ENCODE measurements at regions not wholly inside any gene's neighbourhood (a gene's known extent, or its start where the extent isn't known, plus 50 kb on each side); places are given as distances from the start of the nearest gene placed in this dataset.
A peak's percentile ranks its signal among the peaks of the same experiment; 100 is the strongest.

DNA sequence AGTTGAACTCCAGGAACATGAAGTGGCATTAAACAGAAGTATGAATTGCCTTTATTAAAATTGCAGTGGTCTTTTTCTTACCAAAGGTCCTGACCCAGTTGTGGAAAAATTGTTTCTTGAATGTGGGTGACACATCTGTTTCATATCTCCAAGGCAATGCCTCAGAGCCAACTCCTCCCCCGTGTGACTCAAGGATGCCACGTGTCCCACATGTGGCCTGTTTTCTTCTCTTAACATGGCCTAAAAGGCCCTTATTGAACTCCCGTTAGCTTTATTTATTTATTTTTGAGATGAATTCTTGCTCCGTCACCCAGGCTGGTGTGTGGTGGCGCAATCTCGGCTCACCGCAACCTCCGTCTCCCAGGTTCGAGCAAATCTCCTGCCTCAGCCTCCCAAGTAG, 128.4 kb upstream of the ESR1 start:
- Histone ChIP-seq H3K4me3 (no peak overlapping the region), H3K27me3 (no peaks in the 10 kb centered on the region), H3K27ac (no peak overlapping the region), H3K4me1 (no peaks in the 10 kb centered on the region), H3K9me3 (no peaks in the 10 kb centered on the region), H3K36me3 (replicated peaks in 1 of 2; ENCODE audit: insufficient read depth in 1 of 2, low read depth in 2 of 2) (no peaks in the 10 kb centered on the region)
- no peak for TF ChIP-seq POLR2A (IDR thresholded peaks at IDR 0.05)
- TF ChIP-seq, protein P1, sequence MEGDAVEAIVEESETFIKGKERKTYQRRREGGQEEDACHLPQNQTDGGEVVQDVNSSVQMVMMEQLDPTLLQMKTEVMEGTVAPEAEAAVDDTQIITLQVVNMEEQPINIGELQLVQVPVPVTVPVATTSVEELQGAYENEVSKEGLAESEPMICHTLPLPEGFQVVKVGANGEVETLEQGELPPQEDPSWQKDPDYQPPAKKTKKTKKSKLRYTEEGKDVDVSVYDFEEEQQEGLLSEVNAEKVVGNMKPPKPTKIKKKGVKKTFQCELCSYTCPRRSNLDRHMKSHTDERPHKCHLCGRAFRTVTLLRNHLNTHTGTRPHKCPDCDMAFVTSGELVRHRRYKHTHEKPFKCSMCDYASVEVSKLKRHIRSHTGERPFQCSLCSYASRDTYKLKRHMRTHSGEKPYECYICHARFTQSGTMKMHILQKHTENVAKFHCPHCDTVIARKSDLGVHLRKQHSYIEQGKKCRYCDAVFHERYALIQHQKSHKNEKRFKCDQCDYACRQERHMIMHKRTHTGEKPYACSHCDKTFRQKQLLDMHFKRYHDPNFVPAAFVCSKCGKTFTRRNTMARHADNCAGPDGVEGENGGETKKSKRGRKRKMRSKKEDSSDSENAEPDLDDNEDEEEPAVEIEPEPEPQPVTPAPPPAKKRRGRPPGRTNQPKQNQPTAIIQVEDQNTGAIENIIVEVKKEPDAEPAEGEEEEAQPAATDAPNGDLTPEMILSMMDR (IDR thresholded peaks at IDR 0.05) = no peak
- ATAC-seq (peak; percentile 41), DNase-seq (peak in 3 of 4 donors; percentile 19 to 46 (median 23))
- WGBS, 2 donors = 86 to 89% methylated on average over 9 of the region's 9 CpGs
- intact Hi-C loops (cut with DNase I) = no loop called here

DNA sequence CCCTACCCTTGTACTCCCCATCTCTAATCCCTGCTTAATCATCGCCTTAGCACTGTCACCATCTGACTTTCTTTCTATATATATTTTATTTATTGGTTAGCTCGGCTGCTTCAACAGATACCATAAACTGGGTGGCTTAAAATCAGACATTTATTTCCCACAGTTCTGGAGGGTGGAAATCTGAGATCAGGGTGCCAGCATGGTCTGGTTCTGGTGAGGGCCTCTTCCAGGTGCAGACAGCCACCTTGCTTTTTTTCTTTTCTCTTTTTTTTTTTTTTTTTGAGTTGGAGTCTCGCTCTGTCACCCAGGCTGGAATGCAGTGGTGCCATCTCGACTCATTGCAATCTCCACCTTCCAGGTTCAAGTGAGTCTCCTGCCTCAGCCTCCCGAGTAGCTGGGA, 127.5 kb upstream of the ESR1 start:
- Histone ChIP-seq H3K36me3 (replicated peaks in 1 of 2; ENCODE audit: insufficient read depth in 1 of 2, low read depth in 2 of 2) (no peaks in the 10 kb centered on the region), H3K4me1 (no peaks in the 10 kb centered on the region), H3K9me3 (no peaks in the 10 kb centered on the region), H3K27me3 (no peaks in the 10 kb centered on the region), H3K4me3 (no peak overlapping the region), H3K27ac (no peak overlapping the region)
- DNase-seq = no peak
- no peak for ATAC-seq
- TF ChIP-seq, protein P1 (IDR thresholded peaks at IDR 0.05) = no peak
- TF ChIP-seq POLR2A (IDR thresholded peaks at IDR 0.05) = no peak
- intact Hi-C loops (cut with DNase I) = no loop called here
- 73 to 90% methylated on average over 5 of the region's 5 CpGs for WGBS, 2 donors

DNA sequence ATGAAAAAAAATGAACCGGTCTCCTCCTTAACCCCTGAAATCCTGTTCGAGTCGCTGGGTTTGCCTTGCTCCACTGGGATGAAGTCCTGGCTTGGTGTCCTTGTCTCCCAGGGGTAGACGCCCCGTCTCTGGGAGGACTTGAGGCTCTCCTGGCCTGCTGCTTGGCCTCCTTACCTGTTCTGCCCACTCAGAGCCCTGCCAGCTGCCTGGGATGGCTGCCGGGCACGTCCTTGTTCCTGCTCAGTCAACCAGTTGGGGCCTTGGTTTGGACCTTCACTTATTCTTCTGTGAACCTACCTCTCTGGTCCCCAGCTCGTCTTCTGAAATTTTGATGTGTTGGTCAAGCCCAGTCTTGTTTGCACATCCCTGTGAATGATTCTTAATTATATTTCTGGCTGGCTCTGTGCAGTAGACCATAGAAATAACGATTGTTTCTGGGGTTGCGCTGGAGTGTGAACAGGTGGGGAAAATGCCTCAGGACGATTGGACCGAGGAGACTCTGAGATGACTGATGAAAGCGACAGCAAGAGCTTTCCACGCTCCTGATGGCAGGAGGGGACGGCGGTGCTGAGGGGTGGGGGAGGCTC, 126.5 kb upstream of the ESR1 start:
- TF ChIP-seq POLR2A (IDR thresholded peaks at IDR 0.05) = no peak
- TF ChIP-seq, protein P1 (IDR thresholded peaks at IDR 0.05) = no peak
- intact Hi-C loops (cut with DNase I) = no loop called here
- no peak overlapping the region for H3K4me3 ChIP-seq
- H3K27ac ChIP-seq = no peak overlapping the region
- no peaks in the 10 kb centered on the region for H3K9me3 ChIP-seq
- H3K36me3 ChIP-seq (replicated peaks in 1 of 2; ENCODE audit: insufficient read depth in 1 of 2, low read depth in 2 of 2) = no peaks in the 10 kb centered on the region
- no peak for ATAC-seq
- no peak for DNase-seq
- H3K4me1 ChIP-seq = no peaks in the 10 kb centered on the region
- 84 to 88% methylated on average over 16 of the region's 16 CpGs for WGBS, 2 donors
- H3K27me3 ChIP-seq = no peaks in the 10 kb centered on the region

DNA sequence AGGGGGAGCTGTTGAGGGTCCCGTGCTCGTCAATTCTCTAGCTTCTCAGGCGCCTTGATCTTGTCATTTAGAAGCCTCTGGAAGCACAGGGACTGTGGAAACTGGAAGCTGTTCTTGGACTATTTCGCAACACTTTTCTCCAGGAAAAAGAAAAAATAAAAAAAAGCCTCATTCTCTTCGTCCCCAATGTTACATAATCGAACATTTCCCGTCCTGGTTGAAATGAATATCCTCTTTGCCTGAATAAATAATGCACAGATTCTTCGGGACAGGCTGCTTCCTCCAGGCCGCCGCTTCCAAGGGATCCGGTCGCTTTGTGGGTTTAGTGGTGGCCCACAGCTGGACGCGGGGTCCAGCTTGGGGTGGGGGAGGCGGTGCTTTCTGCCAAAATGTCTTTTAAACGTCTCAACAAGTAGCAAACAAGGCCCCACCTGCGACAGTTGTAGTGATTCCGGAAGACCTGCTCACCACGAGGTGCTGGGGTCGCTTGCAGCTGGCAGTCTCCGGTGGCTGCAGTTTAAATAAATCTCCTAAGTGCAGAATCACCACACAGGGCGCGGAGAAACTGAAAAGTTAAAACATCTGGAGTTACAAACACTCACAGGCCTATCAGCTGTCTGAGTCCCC, 125.9 kb upstream of the ESR1 start:
- WGBS, 2 donors = 41 to 57% methylated on average over 23 of the region's 23 CpGs
- no peaks in the 10 kb centered on the region for H3K27me3 ChIP-seq
- DNase-seq = no peak
- no peak overlapping the region for H3K4me3 ChIP-seq
- H3K9me3 ChIP-seq = no peaks in the 10 kb centered on the region
- no peaks in the 10 kb centered on the region for H3K36me3 ChIP-seq (replicated peaks in 1 of 2; ENCODE audit: insufficient read depth in 1 of 2, low read depth in 2 of 2)
- no peak overlapping the region for H3K27ac ChIP-seq
- H3K4me1 ChIP-seq = no peaks in the 10 kb centered on the region
- no peak for ATAC-seq
- TF ChIP-seq, protein P1 (IDR thresholded peaks at IDR 0.05) = no peak
- no peak for TF ChIP-seq POLR2A (IDR thresholded peaks at IDR 0.05)
- intact Hi-C loops (cut with DNase I) = no loop called here

DNA sequence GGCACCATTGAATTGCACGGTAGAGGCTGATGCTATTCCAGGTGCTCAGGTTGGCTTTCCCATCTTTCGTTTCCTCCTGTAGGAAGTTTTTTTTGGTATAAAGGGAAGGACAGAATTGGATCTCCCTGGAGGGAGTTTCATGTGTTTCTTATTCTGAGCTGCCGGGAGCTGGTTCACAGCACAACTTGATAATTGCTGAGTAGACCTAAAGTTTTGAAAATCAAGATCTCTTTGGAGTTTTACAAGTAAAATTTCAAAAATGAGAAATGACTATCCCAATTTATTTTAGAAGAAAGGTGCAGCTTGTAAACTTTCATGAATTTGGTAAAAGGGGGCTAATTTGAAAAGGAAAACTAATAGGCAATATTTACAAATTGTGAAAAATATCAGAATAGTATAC, 125.2 kb upstream of the ESR1 start:
- DNase-seq (no peak), ATAC-seq (no peak)
- no peaks in the 10 kb centered on the region for H3K27me3 ChIP-seq
- TF ChIP-seq, protein P1 (IDR thresholded peaks at IDR 0.05) = no peak
- TF ChIP-seq POLR2A (IDR thresholded peaks at IDR 0.05) = no peak
- no peaks in the 10 kb centered on the region for H3K9me3 ChIP-seq
- H3K27ac ChIP-seq = no peak overlapping the region
- intact Hi-C loops (cut with DNase I) = no loop called here
- WGBS, 2 donors = 70 to 74% methylated on average over 3 of the region's 3 CpGs
- no peaks in the 10 kb centered on the region for H3K4me1 ChIP-seq
- H3K4me3 ChIP-seq = no peak overlapping the region
- H3K36me3 ChIP-seq (replicated peaks in 1 of 2; ENCODE audit: insufficient read depth in 1 of 2, low read depth in 2 of 2) = no peaks in the 10 kb centered on the region

All from body of pancreas (tissue), 4 donors.